OCI-LY3 (cell line): ENCODE measurements at regions not wholly inside any gene's neighbourhood (a gene's known extent, or its start where the extent isn't known, plus 50 kb on each side); places are given as distances from the start of the nearest gene placed in this dataset.

ENCODE experiments used
- H2AFZ ChIP-seq: fragments of 200-600, 300-600 bp; shearing (Covaris generic); 2 replicates; pipeline ENCODE4 v1.6.0; 2014; ENCODE audit warnings: antibody characterized with exemption, low read depth, low read length
- H3K27ac ChIP-seq: fragments of 200-600, 300-600 bp; sonication (generic); 2 replicates; pipeline ENCODE4 v1.5.1; 2014; ENCODE audit warnings: mild to moderate bottlenecking, low read length, moderate library complexity, mixed read lengths
- H3K27me3 ChIP-seq: fragments of 200-600, 300-600 bp; sonication (generic); 2 replicates; pipeline ENCODE4 v1.6.1; 2014; ENCODE audit warnings: low read depth, low read length, mixed read lengths
- H3K36me3 ChIP-seq: fragments of 200-600, 300-600 bp; sonication (generic); replicated peaks from 2 replicates; pipeline ENCODE3; 2014; ENCODE audit warnings: low read depth, low read length, mixed read lengths
- H3K4me1 ChIP-seq: fragments of 300-600, 200-600 bp; sonication (generic); 2 replicates; pipeline ENCODE4 v1.6.1; 2014; ENCODE audit warnings: low read length, mixed read lengths
- H3K4me2 ChIP-seq: fragments of 200-600, 300-600 bp; sonication (generic); 2 replicates; pipeline ENCODE4 v1.6.1; 2014; ENCODE audit warnings: low read length, mixed read lengths
- H3K4me3 ChIP-seq: fragments of 300-600, 200-600 bp; sonication (generic); 2 replicates; pipeline ENCODE4 v1.5.1; 2014; ENCODE audit warnings: antibody characterized with exemption, mild to moderate bottlenecking, low read length, moderate library complexity
- H3K79me2 ChIP-seq: fragments of 300-600, 200-600 bp; shearing (Covaris generic); 2 replicates; pipeline ENCODE4 v1.6.1; 2014; ENCODE audit warnings: mild to moderate bottlenecking, low read length, mixed read lengths
- H3K9ac ChIP-seq: fragments of 300-600, 200-600 bp; shearing (Covaris generic); 2 replicates; pipeline ENCODE4 v1.6.0; 2014; ENCODE audit warnings: mild to moderate bottlenecking, low read length, moderate library complexity
- H3K9me3 ChIP-seq: fragments of 200-600, 300-600 bp; shearing (Covaris generic); 2 replicates; pipeline ENCODE4 v1.6.1; 2014; ENCODE audit warnings: low read length, mixed read lengths; ENCODE audit not compliant: insufficient read depth
- H4K20me1 ChIP-seq: fragments of 200-600, 300-600 bp; sonication (generic); 2 replicates; pipeline ENCODE4 v1.6.1; 2016; ENCODE audit warnings: low read length, mixed read lengths; ENCODE audit not compliant: insufficient read depth
- EZH2phosphoT487 ChIP-seq: fragments of 200-600 bp; shearing (Covaris generic); IDR thresholded peaks from 2 replicates; pipeline ENCODE4 v1.6.1; 2018; ENCODE audit warnings: antibody characterized with exemption, mixed run types, low read depth
- TF ChIP-seq, protein P1 (sequence below): fragments of 200-600, 300-600 bp; sonication (generic); IDR thresholded peaks from 2 replicates; pipeline ENCODE4 v1.5.1; 2014; ENCODE audit warnings: antibody characterized with exemption, low read length, low read depth

DNA sequence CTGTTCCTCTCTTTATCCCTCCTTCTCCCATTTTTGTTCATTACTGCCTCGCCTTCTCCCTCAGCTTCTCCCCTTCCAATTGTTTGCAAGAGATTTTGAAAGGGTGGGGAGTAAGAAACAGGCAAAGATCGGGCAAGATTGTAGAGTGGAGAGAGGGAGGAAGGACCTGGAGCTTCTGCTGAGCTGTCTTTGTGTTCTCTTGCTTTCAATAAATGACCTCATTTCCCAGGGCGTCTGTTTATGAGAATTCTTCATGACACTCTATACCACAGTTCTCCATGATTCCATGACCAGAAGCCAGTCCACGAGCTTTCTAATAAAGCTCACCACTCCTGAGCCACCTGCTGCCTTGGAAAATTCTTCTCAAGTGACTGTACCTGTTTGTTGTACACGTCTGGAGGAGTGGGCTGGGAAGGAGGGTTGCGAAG is 50.0 kb upstream of the PLEKHG1 start:
- no peaks in the 10 kb centered on the region for H3K79me2 ChIP-seq
- H3K27me3 ChIP-seq, result 0 out of 2 replicates have a peak, but pooled peaks cover 4% of the 10 kb centered on the region
- H3K27ac ChIP-seq, result no peak overlapping the region
- H3K4me2 ChIP-seq, result no peak overlapping the region
- no peak overlapping the region for H2AFZ ChIP-seq
- TF ChIP-seq, protein P1, sequence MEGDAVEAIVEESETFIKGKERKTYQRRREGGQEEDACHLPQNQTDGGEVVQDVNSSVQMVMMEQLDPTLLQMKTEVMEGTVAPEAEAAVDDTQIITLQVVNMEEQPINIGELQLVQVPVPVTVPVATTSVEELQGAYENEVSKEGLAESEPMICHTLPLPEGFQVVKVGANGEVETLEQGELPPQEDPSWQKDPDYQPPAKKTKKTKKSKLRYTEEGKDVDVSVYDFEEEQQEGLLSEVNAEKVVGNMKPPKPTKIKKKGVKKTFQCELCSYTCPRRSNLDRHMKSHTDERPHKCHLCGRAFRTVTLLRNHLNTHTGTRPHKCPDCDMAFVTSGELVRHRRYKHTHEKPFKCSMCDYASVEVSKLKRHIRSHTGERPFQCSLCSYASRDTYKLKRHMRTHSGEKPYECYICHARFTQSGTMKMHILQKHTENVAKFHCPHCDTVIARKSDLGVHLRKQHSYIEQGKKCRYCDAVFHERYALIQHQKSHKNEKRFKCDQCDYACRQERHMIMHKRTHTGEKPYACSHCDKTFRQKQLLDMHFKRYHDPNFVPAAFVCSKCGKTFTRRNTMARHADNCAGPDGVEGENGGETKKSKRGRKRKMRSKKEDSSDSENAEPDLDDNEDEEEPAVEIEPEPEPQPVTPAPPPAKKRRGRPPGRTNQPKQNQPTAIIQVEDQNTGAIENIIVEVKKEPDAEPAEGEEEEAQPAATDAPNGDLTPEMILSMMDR, result no peak
- no peak for TF ChIP-seq EZH2phosphoT487
- no peak overlapping the region for H3K9ac ChIP-seq
- H3K36me3 ChIP-seq, result no peaks in the 10 kb centered on the region
- H3K4me1 ChIP-seq, result no peaks in the 10 kb centered on the region
- H3K4me3 ChIP-seq, result no peak overlapping the region
- H3K9me3 ChIP-seq, result no peaks in the 10 kb centered on the region
- H4K20me1 ChIP-seq, result no peaks in the 10 kb centered on the region
